Suprapubic skin (tissue), 4 donors: ENCODE measurements at regions not wholly inside any gene's neighbourhood (a gene's known extent, or its start where the extent isn't known, plus 50 kb on each side); places are given as distances from the start of the nearest gene placed in this dataset.

ENCODE experiments used
- CTCF ChIP-seq, 2 donors: fragments of 200-600 bp in 1 of 2; fragments of 450-650 bp in 1 of 2; sonication (generic) in 1 of 2; IDR thresholded peaks; one replicate each; pipeline ENCODE4 v1.5.1; 2016 to 2019; ENCODE audit warnings: antibody characterized with exemption in 2 of 2, mild to moderate bottlenecking in 1 of 2, moderate library complexity in 1 of 2
- POLR2A ChIP-seq, 2 donors: fragments of 450-650 bp; IDR thresholded peaks; one replicate each; pipeline ENCODE4 v1.6.1; 2017; ENCODE audit warnings: antibody characterized with exemption in 2 of 2, mild to moderate bottlenecking in 2 of 2, moderate library complexity in 2 of 2
- POLR2AphosphoS5 ChIP-seq, 3 donors: sonication (generic); formaldehyde crosslinking; IDR thresholded peaks; one replicate each; pipeline ENCODE4 v1.6.1; 2017; ENCODE audit warnings: antibody characterized with exemption in 3 of 3

- no peak for TF ChIP-seq POLR2A (IDR thresholded peaks at IDR 0.05)
- TF ChIP-seq CTCF (IDR thresholded peaks at IDR 0.05) = no peak
- no peak for TF ChIP-seq POLR2AphosphoS5 (IDR thresholded peaks at IDR 0.05)
These were observed 442.3 kb downstream of the LRRIQ3 start for GRCh38 chr1:73755649-73756048.
